ENCODE measurements at regions not wholly inside any gene's neighbourhood (a gene's known extent, or its start where the extent isn't known, plus 50 kb on each side); places are given as distances from the start of the nearest gene placed in this dataset.

- WGBS (ENCODE audit: insufficient coverage, insufficient replicate concordance, low lambda C conversion rate, missing lambda C conversion rate): 24% methylated on average over 8 of the region's 8 CpGs
- in situ Hi-C loops (cut with MboI): no loop called here
- H3K27me3 ChIP-seq (replicated peaks in 1 of 2; ENCODE audit: control insufficient read depth in 2 of 2, insufficient read depth in 2 of 2, low read length in 1 of 2): no peaks in the 10 kb centered on the region
- BruUV-seq (replicated peaks): no TSS peak
- FAIRE-seq (no peak), ATAC-seq (peak; percentile 75), DNase-seq (ENCODE audit: low read depth, low spot score) (no peak)
- SMC1A ChIA-PET (ENCODE audit: uncharacterized antibody, unreplicated experiment): interaction anchor here (0.7 to 1.6 kb wide), 3 partner anchors 22 to 255 kb away, joined by 3 to 6 read pairs (median 3); no protein-coding TSS in a partner anchor
- H3K4me2 ChIP-seq (ENCODE audit: control insufficient read depth, insufficient read depth): no peak overlapping the region
- H4K20me1 ChIP-seq (ENCODE audit: control insufficient read depth, insufficient read depth): no peaks in the 10 kb centered on the region
- RAD21 ChIA-PET (ENCODE audit: unreplicated experiment): interaction anchor here (0.8 to 1.4 kb wide), 2 partner anchors 22 to 240 kb away, joined by 3 to 4 read pairs; no protein-coding TSS in a partner anchor
- H3K9ac ChIP-seq (ENCODE audit: control insufficient read depth, insufficient read depth, low read length): no peak overlapping the region
- CTCF ChIA-PET: no interaction called here
- H3K4me1 ChIP-seq (ENCODE audit: control insufficient read depth, insufficient read depth, low read length): peaks cover 14% of the 10 kb centered on the region
- no peaks in the 10 kb centered on the region for H3K36me3 ChIP-seq (ENCODE audit: control insufficient read depth in 2 of 2, insufficient read depth in 2 of 2, low read length in 1 of 2)
- no peaks in the 10 kb centered on the region for H3K79me2 ChIP-seq (ENCODE audit: control insufficient read depth, insufficient read depth, low read length)
- H3K9me3 ChIP-seq (replicated peaks; ENCODE audit: control insufficient read depth, insufficient read depth, low read length): no peaks in the 10 kb centered on the region
- no peak overlapping the region for H3K27ac ChIP-seq (ENCODE audit: control insufficient read depth, insufficient read depth)
- no peak overlapping the region for H3K4me3 ChIP-seq
- H2AFZ ChIP-seq (ENCODE audit: control insufficient read depth, low read depth, low read length): no peak overlapping the region
- POLR2A ChIA-PET: no interaction called here
- intact Hi-C loops (cut with micrococcal nuclease; ENCODE audit: unreplicated experiment): loop anchor here (5.0 kb wide), 1 partner anchor 271 kb away; no protein-coding TSS in a partner anchor
- TF ChIP-seq LARP7 (IDR thresholded peaks at IDR 0.05) (no peak), JUNB (IDR thresholded peaks at IDR 0.05) (peak; percentile 14; the same call in 1 of the 2 replicates), CHD4 (IDR thresholded peaks at IDR 0.05) (no peak), CBX5 (IDR thresholded peaks at IDR 0.05; ENCODE audit: low read depth) (no peak), EED (IDR thresholded peaks at IDR 0.05; ENCODE audit: low read depth) (peak; percentile 45), SPI1 (IDR thresholded peaks at IDR 0.05; ENCODE audit: borderline replicate concordance, insufficient read depth, low read depth, low read length) (no peak), NKRF (conservative IDR thresholded peaks at IDR 0.05) (no peak), USF2 (IDR thresholded peaks at IDR 0.05; ENCODE audit: borderline replicate concordance, low read depth, low read length) (no peak), CREM (IDR thresholded peaks at IDR 0.05; ENCODE audit: low read depth) (peak; percentile 20; the same call in 1 of the 2 replicates), IKZF2 (IDR thresholded peaks at IDR 0.05) (peak; percentile 19 to 29; a peak in 1 of 4 replicates), ATF7 (IDR thresholded peaks at IDR 0.05; ENCODE audit: low read depth) (peak; percentile 65; the same call in 1 of the 2 replicates), MEF2B (IDR thresholded peaks at IDR 0.05; ENCODE audit: partially characterized antibody, poor library complexity, severe bottlenecking) (peak; percentile 64), BHLHE40 (IDR thresholded peaks at IDR 0.05; ENCODE audit: borderline replicate concordance in 1 of 2, low read depth in 2 of 2, low read length in 1 of 2) (peak in 1 of 2 experiments; percentile 52; a peak in 2 of 4 replicates), IKZF1 (conservative IDR thresholded peaks at IDR 0.05) (peak; percentile 44; the same call in 1 of the 2 replicates), NR2F1 (conservative IDR thresholded peaks at IDR 0.05) (peak; percentile 58)
- TF ChIP-seq, protein P1, sequence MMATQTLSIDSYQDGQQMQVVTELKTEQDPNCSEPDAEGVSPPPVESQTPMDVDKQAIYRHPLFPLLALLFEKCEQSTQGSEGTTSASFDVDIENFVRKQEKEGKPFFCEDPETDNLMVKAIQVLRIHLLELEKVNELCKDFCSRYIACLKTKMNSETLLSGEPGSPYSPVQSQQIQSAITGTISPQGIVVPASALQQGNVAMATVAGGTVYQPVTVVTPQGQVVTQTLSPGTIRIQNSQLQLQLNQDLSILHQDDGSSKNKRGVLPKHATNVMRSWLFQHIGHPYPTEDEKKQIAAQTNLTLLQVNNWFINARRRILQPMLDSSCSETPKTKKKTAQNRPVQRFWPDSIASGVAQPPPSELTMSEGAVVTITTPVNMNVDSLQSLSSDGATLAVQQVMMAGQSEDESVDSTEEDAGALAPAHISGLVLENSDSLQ (IDR thresholded peaks at IDR 0.05): no peak
- TF ChIP-seq, protein P2, sequence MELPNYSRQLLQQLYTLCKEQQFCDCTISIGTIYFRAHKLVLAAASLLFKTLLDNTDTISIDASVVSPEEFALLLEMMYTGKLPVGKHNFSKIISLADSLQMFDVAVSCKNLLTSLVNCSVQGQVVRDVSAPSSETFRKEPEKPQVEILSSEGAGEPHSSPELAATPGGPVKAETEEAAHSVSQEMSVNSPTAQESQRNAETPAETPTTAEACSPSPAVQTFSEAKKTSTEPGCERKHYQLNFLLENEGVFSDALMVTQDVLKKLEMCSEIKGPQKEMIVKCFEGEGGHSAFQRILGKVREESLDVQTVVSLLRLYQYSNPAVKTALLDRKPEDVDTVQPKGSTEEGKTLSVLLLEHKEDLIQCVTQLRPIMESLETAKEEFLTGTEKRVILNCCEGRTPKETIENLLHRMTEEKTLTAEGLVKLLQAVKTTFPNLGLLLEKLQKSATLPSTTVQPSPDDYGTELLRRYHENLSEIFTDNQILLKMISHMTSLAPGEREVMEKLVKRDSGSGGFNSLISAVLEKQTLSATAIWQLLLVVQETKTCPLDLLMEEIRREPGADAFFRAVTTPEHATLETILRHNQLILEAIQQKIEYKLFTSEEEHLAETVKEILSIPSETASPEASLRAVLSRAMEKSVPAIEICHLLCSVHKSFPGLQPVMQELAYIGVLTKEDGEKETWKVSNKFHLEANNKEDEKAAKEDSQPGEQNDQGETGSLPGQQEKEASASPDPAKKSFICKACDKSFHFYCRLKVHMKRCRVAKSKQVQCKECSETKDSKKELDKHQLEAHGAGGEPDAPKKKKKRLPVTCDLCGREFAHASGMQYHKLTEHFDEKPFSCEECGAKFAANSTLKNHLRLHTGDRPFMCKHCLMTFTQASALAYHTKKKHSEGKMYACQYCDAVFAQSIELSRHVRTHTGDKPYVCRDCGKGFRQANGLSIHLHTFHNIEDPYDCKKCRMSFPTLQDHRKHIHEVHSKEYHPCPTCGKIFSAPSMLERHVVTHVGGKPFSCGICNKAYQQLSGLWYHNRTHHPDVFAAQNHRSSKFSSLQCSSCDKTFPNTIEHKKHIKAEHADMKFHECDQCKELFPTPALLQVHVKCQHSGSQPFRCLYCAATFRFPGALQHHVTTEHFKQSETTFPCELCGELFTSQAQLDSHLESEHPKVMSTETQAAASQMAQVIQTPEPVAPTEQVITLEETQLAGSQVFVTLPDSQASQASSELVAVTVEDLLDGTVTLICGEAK (IDR thresholded peaks at IDR 0.05; ENCODE audit: borderline replicate concordance): no peak
Measured at GRCh38 chr6:15148356-15148946, 97.4 kb upstream of the JARID2 start.

Data from GM12878 (cell line).